Fibroblast of villous mesenchyme (primary cell): ENCODE measurements at regions not wholly inside any gene's neighbourhood (a gene's known extent, or its start where the extent isn't known, plus 50 kb on each side); places are given as distances from the start of the nearest gene placed in this dataset.

Experiments
- DNase-seq: peaks from one replicate; pipeline ENCODE4 v3.0.0-alpha.2; 2010; ENCODE audit warnings: low read depth
- H3K4me3 ChIP-seq: 2 replicates; pipeline ENCODE4 v1.5.1; 2011; ENCODE audit warnings: low read depth, mild to moderate bottlenecking, low read length
- CTCF ChIP-seq: IDR thresholded peaks from 2 replicates; pipeline ENCODE4 v1.5.1; 2012; ENCODE audit warnings: low read depth, mild to moderate bottlenecking, low read length; ENCODE audit not compliant: insufficient read depth

GRCh38 chr13:107121793-107122192, 553.9 kb upstream of the ARGLU1 start:
- TF ChIP-seq CTCF = no peak
- DNase-seq = no peak
- H3K4me3 ChIP-seq = no peak overlapping the region

GRCh38 chr13:107119989-107120881, 552.3 kb upstream of the ARGLU1 start:
- H3K4me3 ChIP-seq = no peak overlapping the region
- no peak for TF ChIP-seq CTCF
- DNase-seq = no peak

- no peak for TF ChIP-seq CTCF
- no peak for DNase-seq
- no peak overlapping the region for H3K4me3 ChIP-seq
Measured at GRCh38 chr13:107118506-107118905, 550.6 kb upstream of the ARGLU1 start.

- no peak overlapping the region for H3K4me3 ChIP-seq
- DNase-seq = no peak
- no peak for TF ChIP-seq CTCF
Measured at GRCh38 chr13:107117327-107118012, 549.5 kb upstream of the ARGLU1 start.

- no peak for TF ChIP-seq CTCF
- DNase-seq = no peak
- H3K4me3 ChIP-seq = no peak overlapping the region
Measured at GRCh38 chr13:107113387-107113786, 545.5 kb upstream of the ARGLU1 start.

- no peak for TF ChIP-seq CTCF
Measured at GRCh38 chr13:107111248-107111647, 543.3 kb upstream of the ARGLU1 start.

GRCh38 chr13:107104631-107105030, 536.7 kb upstream of the ARGLU1 start:
- no peak for DNase-seq
- H3K4me3 ChIP-seq = no peak overlapping the region
- TF ChIP-seq CTCF = no peak

More at GRCh38 chr13:107111248-107111647, 543.3 kb upstream of the ARGLU1 start:
- DNase-seq = no peak
- no peak overlapping the region for H3K4me3 ChIP-seq
